PFSK-1 (cell line): ENCODE measurements at regions not wholly inside any gene's neighbourhood (a gene's known extent, or its start where the extent isn't known, plus 50 kb on each side); places are given as distances from the start of the nearest gene placed in this dataset.

Source experiments
- FOXP2 ChIP-seq: optimal IDR thresholded peaks from 2 replicates; pipeline ENCODE3; 2011; ENCODE audit warnings: borderline replicate concordance, control low read depth, inconsistent platforms; ENCODE audit not compliant: insufficient read depth; ENCODE audit errors: extremely low read length, extremely low read depth
- POLR2AphosphoS5 ChIP-seq: IDR thresholded peaks from 2 replicates; pipeline ENCODE4 v1.6.1; 2012; ENCODE audit warnings: low read depth, mild to moderate bottlenecking, control low read depth, low read length, moderate library complexity
- SIN3A ChIP-seq: IDR thresholded peaks from 2 replicates; pipeline ENCODE4 v1.6.1; 2012; ENCODE audit warnings: mild to moderate bottlenecking, low read length, moderate library complexity, borderline replicate concordance; ENCODE audit not compliant: insufficient read depth
- TAF1 ChIP-seq: IDR thresholded peaks from 2 replicates; pipeline ENCODE4 v1.6.1; 2012; ENCODE audit warnings: low read length, control low read depth, borderline replicate concordance; ENCODE audit not compliant: insufficient read depth
- TF ChIP-seq, protein P1 (sequence below), 2 experiments: IDR thresholded peaks; 2 replicates each; pipeline versions ENCODE4 v1.6.1 to v1.8.0; 2011 to 2012; ENCODE audit warnings: low read depth in 2 of 2, low read length in 2 of 2, control low read depth in 1 of 2, inconsistent platforms in 1 of 2, mild to moderate bottlenecking in 1 of 2, moderate library complexity in 1 of 2; ENCODE audit not compliant: insufficient read depth in 1 of 2

DNA sequence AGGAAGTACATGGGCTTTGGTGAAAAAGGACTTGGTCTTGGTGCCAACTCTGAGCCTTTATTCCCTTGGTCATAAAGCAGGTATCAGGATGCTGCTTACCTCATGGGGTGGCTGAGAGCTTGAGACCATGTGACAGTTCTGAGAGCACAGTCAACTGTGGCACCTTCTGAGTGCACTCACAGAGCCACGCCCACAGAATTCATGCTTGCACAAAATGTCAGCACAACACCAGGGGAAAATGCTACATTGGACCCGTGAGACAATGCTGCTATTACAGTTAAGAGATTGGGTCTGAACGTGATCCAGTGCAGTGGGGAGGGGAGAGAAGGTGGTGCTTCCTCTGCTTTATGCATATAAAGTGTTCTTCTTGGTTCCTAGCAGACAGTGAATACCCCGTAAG is 79.5 kb upstream of the SPON1 start:
- TF ChIP-seq POLR2AphosphoS5 (no peak), FOXP2 (no peak), SIN3A (no peak), TAF1 (no peak)
- TF ChIP-seq, protein P1, sequence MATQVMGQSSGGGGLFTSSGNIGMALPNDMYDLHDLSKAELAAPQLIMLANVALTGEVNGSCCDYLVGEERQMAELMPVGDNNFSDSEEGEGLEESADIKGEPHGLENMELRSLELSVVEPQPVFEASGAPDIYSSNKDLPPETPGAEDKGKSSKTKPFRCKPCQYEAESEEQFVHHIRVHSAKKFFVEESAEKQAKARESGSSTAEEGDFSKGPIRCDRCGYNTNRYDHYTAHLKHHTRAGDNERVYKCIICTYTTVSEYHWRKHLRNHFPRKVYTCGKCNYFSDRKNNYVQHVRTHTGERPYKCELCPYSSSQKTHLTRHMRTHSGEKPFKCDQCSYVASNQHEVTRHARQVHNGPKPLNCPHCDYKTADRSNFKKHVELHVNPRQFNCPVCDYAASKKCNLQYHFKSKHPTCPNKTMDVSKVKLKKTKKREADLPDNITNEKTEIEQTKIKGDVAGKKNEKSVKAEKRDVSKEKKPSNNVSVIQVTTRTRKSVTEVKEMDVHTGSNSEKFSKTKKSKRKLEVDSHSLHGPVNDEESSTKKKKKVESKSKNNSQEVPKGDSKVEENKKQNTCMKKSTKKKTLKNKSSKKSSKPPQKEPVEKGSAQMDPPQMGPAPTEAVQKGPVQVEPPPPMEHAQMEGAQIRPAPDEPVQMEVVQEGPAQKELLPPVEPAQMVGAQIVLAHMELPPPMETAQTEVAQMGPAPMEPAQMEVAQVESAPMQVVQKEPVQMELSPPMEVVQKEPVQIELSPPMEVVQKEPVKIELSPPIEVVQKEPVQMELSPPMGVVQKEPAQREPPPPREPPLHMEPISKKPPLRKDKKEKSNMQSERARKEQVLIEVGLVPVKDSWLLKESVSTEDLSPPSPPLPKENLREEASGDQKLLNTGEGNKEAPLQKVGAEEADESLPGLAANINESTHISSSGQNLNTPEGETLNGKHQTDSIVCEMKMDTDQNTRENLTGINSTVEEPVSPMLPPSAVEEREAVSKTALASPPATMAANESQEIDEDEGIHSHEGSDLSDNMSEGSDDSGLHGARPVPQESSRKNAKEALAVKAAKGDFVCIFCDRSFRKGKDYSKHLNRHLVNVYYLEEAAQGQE (IDR thresholded peaks at IDR 0.05; ENCODE audit: insufficient read depth in 1 of 2, low read depth in 2 of 2, low read length in 2 of 2), result no peak

DNA sequence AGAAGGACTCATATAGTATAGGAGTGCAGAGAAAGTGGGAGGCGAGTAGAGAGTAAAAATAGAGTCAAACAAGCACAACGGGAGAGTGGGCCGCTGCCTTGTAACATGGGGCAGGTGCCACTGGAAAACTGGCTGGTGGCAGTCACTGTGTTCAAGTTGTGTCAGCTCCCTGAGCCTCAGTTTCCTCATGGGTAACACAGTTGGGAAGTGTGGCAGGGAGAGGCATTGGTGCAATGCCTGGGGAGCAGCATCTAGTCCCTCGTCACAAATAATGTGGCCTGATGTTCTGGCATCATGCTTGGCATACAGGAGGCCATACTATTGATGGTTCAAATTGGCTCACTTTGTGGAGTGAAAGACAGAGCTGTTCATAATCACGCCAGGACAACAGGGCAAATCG is 78.9 kb upstream of the SPON1 start:
- no peak for TF ChIP-seq POLR2AphosphoS5
- TF ChIP-seq TAF1, result no peak
- TF ChIP-seq SIN3A, result no peak
- TF ChIP-seq, protein P1 (IDR thresholded peaks at IDR 0.05; ENCODE audit: insufficient read depth in 1 of 2, low read depth in 2 of 2, low read length in 2 of 2), result no peak
- TF ChIP-seq FOXP2, result no peak

DNA sequence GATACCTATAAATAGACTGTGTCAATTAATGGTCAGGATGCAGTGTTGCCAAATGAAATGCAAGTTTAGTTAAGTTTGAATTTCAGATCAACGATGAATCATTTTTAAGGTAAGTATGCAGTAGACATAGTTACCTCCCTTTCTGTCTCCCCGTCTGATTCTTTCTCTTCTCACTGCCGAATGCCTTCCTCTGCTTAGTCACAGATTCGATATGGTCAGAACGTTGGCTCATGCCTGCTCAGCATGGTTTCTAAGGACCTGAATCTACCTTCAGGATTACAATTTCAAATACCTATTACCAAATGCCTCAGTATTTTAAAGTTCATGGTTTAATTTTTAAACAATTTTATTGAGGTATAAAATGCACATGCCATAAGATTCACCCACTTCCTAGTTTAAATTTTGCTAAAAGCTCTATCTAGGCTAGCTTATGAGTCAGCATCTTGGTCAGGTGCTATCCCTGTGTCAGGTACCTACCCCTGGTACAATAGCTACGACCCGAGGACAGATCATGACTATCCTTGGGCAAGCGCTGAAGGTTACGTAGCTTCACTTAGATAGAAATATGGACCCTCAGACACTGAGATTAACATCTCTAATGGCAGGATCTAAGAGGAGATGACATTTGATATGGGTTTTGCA is 78.2 kb upstream of the SPON1 start:
- TF ChIP-seq FOXP2 (no peak), POLR2AphosphoS5 (no peak), SIN3A (no peak), TAF1 (no peak)
- TF ChIP-seq, protein P1 (IDR thresholded peaks at IDR 0.05; ENCODE audit: insufficient read depth in 1 of 2, low read depth in 2 of 2, low read length in 2 of 2), result no peak

DNA sequence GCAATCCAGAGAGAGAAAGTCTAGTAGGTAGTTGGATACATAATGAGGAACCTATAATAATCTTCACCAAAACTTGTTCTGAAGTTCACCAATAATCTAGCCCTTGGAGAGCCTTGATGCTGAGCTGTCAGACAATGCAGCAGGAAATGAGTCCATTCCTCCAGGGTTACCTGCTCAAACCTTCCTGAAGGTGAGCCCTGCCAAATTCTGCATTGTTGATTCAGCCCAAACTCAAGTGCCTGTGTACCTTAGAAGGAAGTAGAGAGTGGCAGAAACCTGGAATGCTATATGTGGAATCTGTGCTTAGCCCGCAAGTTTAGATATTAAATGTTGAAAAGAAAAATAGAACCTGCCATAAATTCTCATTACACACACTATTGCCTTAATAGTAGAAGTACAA is 77.4 kb upstream of the SPON1 start:
- TF ChIP-seq POLR2AphosphoS5 (no peak), SIN3A (no peak), FOXP2 (no peak), TAF1 (no peak)
- TF ChIP-seq, protein P1 (IDR thresholded peaks at IDR 0.05; ENCODE audit: insufficient read depth in 1 of 2, low read depth in 2 of 2, low read length in 2 of 2), result no peak

DNA sequence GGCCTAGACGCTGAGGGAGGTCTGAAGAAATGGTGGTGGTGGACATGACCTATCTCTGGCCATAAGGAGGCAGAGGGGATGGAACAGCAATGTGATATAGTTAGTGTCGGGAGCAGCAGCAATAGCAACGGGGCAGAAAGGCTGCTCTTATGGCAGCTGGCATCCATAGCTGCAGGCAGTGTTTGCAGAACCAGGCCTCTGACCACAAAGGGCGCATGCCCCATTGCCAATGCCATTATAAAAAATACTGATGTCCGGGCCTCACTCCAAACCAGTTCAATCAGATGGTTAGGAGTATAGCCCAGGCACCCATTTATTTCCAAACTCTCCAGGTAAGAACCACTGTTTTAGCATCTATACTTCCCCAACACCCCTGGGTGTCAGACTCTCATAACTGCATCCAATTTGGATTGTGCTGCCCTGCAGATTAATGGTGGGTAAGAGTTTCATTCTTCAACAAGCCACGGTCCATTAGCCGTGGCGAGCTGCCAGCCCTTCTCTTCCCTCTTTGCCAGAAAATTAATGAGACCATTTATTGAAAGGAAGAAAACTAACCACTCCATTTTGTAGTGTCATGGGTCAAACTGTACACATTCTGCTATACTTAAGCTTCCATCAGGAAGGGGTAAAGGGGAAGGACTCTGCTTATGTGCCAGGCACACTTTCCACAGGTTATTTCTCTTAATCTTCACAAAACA is 72.8 kb upstream of the SPON1 start:
- TF ChIP-seq POLR2AphosphoS5, result no peak
- TF ChIP-seq FOXP2, result no peak
- TF ChIP-seq SIN3A, result no peak
- TF ChIP-seq TAF1, result no peak
- TF ChIP-seq, protein P1 (IDR thresholded peaks at IDR 0.05; ENCODE audit: insufficient read depth in 1 of 2, low read depth in 2 of 2, low read length in 2 of 2), result no peak
